HEK293 (cell line): ENCODE measurements at regions not wholly inside any gene's neighbourhood (a gene's known extent, or its start where the extent isn't known, plus 50 kb on each side); places are given as distances from the start of the nearest gene placed in this dataset.

Source experiments
- CTCF ChIA-PET: fragments of 350-600 bp; formaldehyde crosslinking; extraction: SDS; loops from one replicate; lab custom pipeline; 2021; ENCODE audit warnings: antibody characterized with exemption; lab: Yijun Ruan, JAX
- POLR2A ChIA-PET: fragments of 300-600 bp; formaldehyde crosslinking; extraction: SDS; loops from one replicate; lab custom pipeline; 2020; ENCODE audit warnings: antibody characterized with exemption, inconsistent platforms; lab: Yijun Ruan, JAX
- H3K27ac ChIP-seq: fragments of 200-500 bp; sonication (Bioruptor generic); 2 replicates; pipeline ENCODE4 v1.5.1; 2014; ENCODE audit warnings: low read depth, low read length, control low read depth, inconsistent platforms; ENCODE audit errors: extremely low read depth
- H3K36me3 ChIP-seq, 2 experiments: fragments of 200-500 bp in 1 of 2; sonication (Bioruptor generic) in 1 of 2; 1 replicate in 1 of 2; 2 replicates in 1 of 2; pipeline ENCODE4 v1.5.1; 2014 to 2017; ENCODE audit warnings: inconsistent platforms in 2 of 2, low read length in 2 of 2; ENCODE audit not compliant: control insufficient read depth in 2 of 2, insufficient read depth in 1 of 2
- H3K4me1 ChIP-seq: fragments of 200-500 bp; sonication (Bioruptor generic); 2 replicates; pipeline ENCODE4 v1.5.1; 2014; ENCODE audit warnings: mild to moderate bottlenecking, low read length, inconsistent platforms; ENCODE audit not compliant: control insufficient read depth, insufficient read depth
- H3K4me3 ChIP-seq: 2 replicates; pipeline ENCODE4 v1.5.1; 2011; ENCODE audit warnings: low read depth, mild to moderate bottlenecking, control low read depth, low read length, moderate library complexity
- H3K9me3 ChIP-seq: fragments of 200-500 bp; sonication (Bioruptor generic); 2 replicates; pipeline ENCODE4 v1.5.1; 2014; ENCODE audit warnings: low read depth, low read length, inconsistent platforms; ENCODE audit not compliant: control insufficient read depth, insufficient read depth
- BCL11A ChIP-seq: fragments of 450-650 bp; formaldehyde crosslinking; IDR thresholded peaks from 2 replicates; pipeline ENCODE4 v1.5.1; 2016; ENCODE audit warnings: low read depth, missing biosample characterization, missing genetic modification characterization
- RBAK ChIP-seq: fragments of 450-650 bp; formaldehyde crosslinking; IDR thresholded peaks from 2 replicates; pipeline ENCODE4 v1.5.1; 2016; ENCODE audit warnings: missing biosample characterization, missing genetic modification characterization
- SP3 ChIP-seq: fragments of 450-650 bp; formaldehyde crosslinking; IDR thresholded peaks from 2 replicates; pipeline ENCODE4 v1.5.1; 2016; ENCODE audit warnings: missing biosample characterization, missing genetic modification characterization
- WT1 ChIP-seq: fragments of 450-650 bp; formaldehyde crosslinking; IDR thresholded peaks from 2 replicates; pipeline ENCODE4 v1.5.1; 2016; ENCODE audit warnings: missing biosample characterization, missing genetic modification characterization
- ZBTB44 ChIP-seq: fragments of 450-650 bp; IDR thresholded peaks from 2 replicates; pipeline ENCODE4 v1.5.1; 2018; ENCODE audit warnings: missing biosample characterization, mild to moderate bottlenecking, missing genetic modification characterization
- ZNF19 ChIP-seq: fragments of 450-650 bp; formaldehyde crosslinking; IDR thresholded peaks from 2 replicates; pipeline ENCODE4; 2016; ENCODE audit warnings: missing biosample characterization, missing genetic modification characterization, low read depth
- ZNF2 ChIP-seq: fragments of 450-650 bp; formaldehyde crosslinking; IDR thresholded peaks from 2 replicates; pipeline ENCODE4 v1.5.1; 2016; ENCODE audit warnings: missing biosample characterization, missing genetic modification characterization
- ZNF274 ChIP-seq, 2 experiments: fragments of 200-500 bp in 1 of 2; fragments of 450-650 bp in 1 of 2; sonication (Bioruptor generic) in 1 of 2; formaldehyde crosslinking in 1 of 2; IDR thresholded peaks; 2 replicates each; pipeline versions ENCODE4 v1.5.1 to v1.6.1; 2014 to 2016; ENCODE audit warnings: borderline replicate concordance in 1 of 2, inconsistent platforms in 1 of 2, low read length in 1 of 2, missing biosample characterization in 1 of 2, missing genetic modification characterization in 1 of 2
- ZNF366 ChIP-seq: fragments of 450-650 bp; formaldehyde crosslinking; conservative IDR thresholded peaks from 2 replicates; pipeline ENCODE4 v1.5.1; 2016; ENCODE audit warnings: missing biosample characterization, missing genetic modification characterization
- ZNF488 ChIP-seq: fragments of 450-650 bp; formaldehyde crosslinking; IDR thresholded peaks from 2 replicates; pipeline ENCODE4 v1.5.1; 2016; ENCODE audit warnings: missing biosample characterization, missing genetic modification characterization
- ZNF529 ChIP-seq: fragments of 450-650 bp; formaldehyde crosslinking; IDR thresholded peaks from 2 replicates; pipeline ENCODE4 v1.5.1; 2017; ENCODE audit warnings: missing genetic modification characterization, missing biosample characterization; ENCODE audit not compliant: insufficient replicate concordance
- ZNF530 ChIP-seq: fragments of 450-650 bp; formaldehyde crosslinking; IDR thresholded peaks from 2 replicates; pipeline ENCODE4 v1.5.1; 2016; ENCODE audit warnings: low read depth, missing biosample characterization, missing genetic modification characterization
- ZNF558 ChIP-seq: fragments of 450-650 bp; formaldehyde crosslinking; IDR thresholded peaks from 2 replicates; pipeline ENCODE4 v1.5.1; 2016; ENCODE audit warnings: missing biosample characterization, missing genetic modification characterization
- ZNF639 ChIP-seq: fragments of 450-650 bp; formaldehyde crosslinking; IDR thresholded peaks from 2 replicates; pipeline ENCODE4 v1.5.1; 2016; ENCODE audit warnings: missing biosample characterization, missing genetic modification characterization
- ZNF658 ChIP-seq: fragments of 450-650 bp; formaldehyde crosslinking; IDR thresholded peaks from 2 replicates; pipeline ENCODE4; 2016; ENCODE audit warnings: missing biosample characterization, missing genetic modification characterization
- ZNF747 ChIP-seq: fragments of 450-650 bp; formaldehyde crosslinking; IDR thresholded peaks from 2 replicates; pipeline ENCODE4 v1.5.1; 2016; ENCODE audit warnings: missing biosample characterization, missing genetic modification characterization
- ZSCAN18 ChIP-seq: fragments of 450-650 bp; formaldehyde crosslinking; IDR thresholded peaks from 2 replicates; pipeline ENCODE4 v1.5.1; 2016; ENCODE audit warnings: missing biosample characterization, missing genetic modification characterization
- TF ChIP-seq, protein P1 (sequence below): fragments of 450-650 bp; formaldehyde crosslinking; IDR thresholded peaks from 2 replicates; pipeline ENCODE4 v1.5.1; 2016; ENCODE audit warnings: missing biosample characterization, missing genetic modification characterization
- TF ChIP-seq, protein P2 (sequence below): fragments of 450-650 bp; formaldehyde crosslinking; IDR thresholded peaks from 2 replicates; pipeline ENCODE4 v1.5.1; 2016; ENCODE audit warnings: missing biosample characterization, missing genetic modification characterization

- TF ChIP-seq ZNF274 (IDR thresholded peaks at IDR 0.05; ENCODE audit: low read length) (no peak), ZNF274 (tag by site-specific recombination; IDR thresholded peaks at IDR 0.05; ENCODE audit: borderline replicate concordance) (no peak), ZNF488 (no peak), ZNF747 (tag by site-specific recombination) (no peak), ZNF658 (tag by site-specific recombination) (no peak), ZNF529 (no peak)
Observed at GRCh38 chr9:80046481-80046880, 474.7 kb downstream of the TLE4 start (continued).

DNA sequence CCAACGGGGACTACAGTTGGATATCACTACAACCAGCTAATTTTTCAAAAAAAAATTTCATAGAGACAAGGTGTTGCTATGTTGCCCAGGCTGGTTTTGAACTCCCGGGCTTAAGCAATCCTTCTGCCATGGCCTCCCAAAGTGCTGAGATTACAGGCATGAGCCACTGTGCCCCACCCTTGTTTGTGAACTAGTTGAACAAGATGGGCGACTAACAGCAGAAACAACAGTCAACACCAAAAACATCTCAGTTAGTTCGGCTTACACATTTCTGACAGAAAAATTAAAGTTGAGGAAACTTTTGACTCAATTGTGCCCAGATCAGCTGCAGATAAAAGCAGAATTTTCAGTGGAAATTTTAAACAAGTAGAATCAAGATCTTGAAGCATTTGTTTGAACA is 470.1 kb downstream of the TLE4 start:
- Histone ChIP-seq H3K27ac (no peak overlapping the region), H3K4me1 (no peaks in the 10 kb centered on the region)
- POLR2A ChIA-PET: no interaction called here
- TF ChIP-seq, protein P1, sequence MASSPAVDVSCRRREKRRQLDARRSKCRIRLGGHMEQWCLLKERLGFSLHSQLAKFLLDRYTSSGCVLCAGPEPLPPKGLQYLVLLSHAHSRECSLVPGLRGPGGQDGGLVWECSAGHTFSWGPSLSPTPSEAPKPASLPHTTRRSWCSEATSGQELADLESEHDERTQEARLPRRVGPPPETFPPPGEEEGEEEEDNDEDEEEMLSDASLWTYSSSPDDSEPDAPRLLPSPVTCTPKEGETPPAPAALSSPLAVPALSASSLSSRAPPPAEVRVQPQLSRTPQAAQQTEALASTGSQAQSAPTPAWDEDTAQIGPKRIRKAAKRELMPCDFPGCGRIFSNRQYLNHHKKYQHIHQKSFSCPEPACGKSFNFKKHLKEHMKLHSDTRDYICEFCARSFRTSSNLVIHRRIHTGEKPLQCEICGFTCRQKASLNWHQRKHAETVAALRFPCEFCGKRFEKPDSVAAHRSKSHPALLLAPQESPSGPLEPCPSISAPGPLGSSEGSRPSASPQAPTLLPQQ: no peak
- TF ChIP-seq, all 188 proteins: peak for 0
- no peaks in the 10 kb centered on the region for H3K9me3 ChIP-seq
- CTCF ChIA-PET: interaction anchor here (0.6 to 0.7 kb wide), 3 partner anchors 8 to 144 kb away, joined by 3 read pairs; no protein-coding TSS in a partner anchor
- H3K36me3 ChIP-seq: no peaks in the 10 kb centered on the region
- no peak overlapping the region for H3K4me3 ChIP-seq

DNA sequence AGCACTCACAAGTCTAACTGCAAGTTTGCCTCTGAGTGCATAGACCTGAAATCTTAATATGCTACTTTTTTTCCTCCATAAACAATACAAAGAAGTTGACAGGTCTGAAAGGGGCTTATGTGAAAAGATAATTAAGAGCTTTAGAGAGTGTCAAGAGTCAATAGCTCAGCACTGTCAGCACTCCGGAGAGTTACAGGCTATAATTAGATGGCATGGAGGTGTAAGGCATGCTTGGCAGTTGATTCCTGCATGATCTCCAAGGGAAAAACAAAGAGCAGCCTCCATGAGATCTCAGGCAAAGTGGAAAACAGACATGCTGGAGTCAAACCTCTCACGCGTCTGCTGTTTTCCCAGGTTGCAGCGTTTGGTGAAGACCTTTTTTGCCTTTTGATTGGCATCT is 468.7 kb downstream of the TLE4 start:
- ChIA-PET POLR2A (no interaction called here), CTCF (no interaction called here)
- no peak for TF ChIP-seq ZNF747 (tag by site-specific recombination)
- TF ChIP-seq SP3: no peak
- TF ChIP-seq RBAK (tag by site-specific recombination): no peak
- TF ChIP-seq ZBTB44: no peak
- TF ChIP-seq ZSCAN18: no peak
- TF ChIP-seq BCL11A (tag by site-specific recombination): no peak
- TF ChIP-seq ZNF639 (tag by site-specific recombination): no peak
- no peak for TF ChIP-seq ZNF2 (tag by site-specific recombination)
- no peak for TF ChIP-seq ZNF530 (tag by site-specific recombination)
- TF ChIP-seq, protein P2, sequence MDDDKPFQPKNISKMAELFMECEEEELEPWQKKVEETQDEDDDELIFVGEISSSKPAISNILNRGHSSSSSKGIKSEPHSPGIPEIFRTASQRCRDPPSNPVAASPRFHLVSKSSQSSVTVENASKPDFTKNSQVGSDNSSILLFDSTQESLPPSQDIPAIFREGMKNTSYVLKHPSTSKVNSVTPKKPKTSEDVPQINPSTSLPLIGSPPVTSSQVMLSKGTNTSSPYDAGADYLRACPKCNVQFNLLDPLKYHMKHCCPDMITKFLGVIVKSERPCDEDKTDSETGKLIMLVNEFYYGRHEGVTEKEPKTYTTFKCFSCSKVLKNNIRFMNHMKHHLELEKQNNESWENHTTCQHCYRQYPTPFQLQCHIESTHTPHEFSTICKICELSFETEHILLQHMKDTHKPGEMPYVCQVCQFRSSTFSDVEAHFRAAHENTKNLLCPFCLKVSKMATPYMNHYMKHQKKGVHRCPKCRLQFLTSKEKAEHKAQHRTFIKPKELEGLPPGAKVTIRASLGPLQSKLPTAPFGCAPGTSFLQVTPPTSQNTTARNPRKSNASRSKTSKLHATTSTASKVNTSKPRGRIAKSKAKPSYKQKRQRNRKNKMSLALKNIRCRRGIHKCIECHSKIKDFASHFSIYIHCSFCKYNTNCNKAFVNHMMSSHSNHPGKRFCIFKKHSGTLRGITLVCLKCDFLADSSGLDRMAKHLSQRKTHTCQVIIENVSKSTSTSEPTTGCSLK (tag by site-specific recombination): no peak
- TF ChIP-seq WT1 (tag by site-specific recombination): no peak
- TF ChIP-seq ZNF366 (tag by site-specific recombination): no peak
- TF ChIP-seq ZNF19 (tag by site-specific recombination): no peak
- no peak for TF ChIP-seq ZNF558
- H3K36me3 ChIP-seq: no peaks in the 10 kb centered on the region
- no peak overlapping the region for H3K4me3 ChIP-seq
- no peaks in the 10 kb centered on the region for H3K9me3 ChIP-seq
- no peak overlapping the region for H3K27ac ChIP-seq
- H3K4me1 ChIP-seq: no peaks in the 10 kb centered on the region
